RWPE2 (cell line): ENCODE measurements at regions not wholly inside any gene's neighbourhood (a gene's known extent, or its start where the extent isn't known, plus 50 kb on each side); places are given as distances from the start of the nearest gene placed in this dataset.

Source experiments
- ATAC-seq: fragments of 200-7000 bp; cut with Tn5 transposase; 3 replicates; pipeline ENCODE4 v1.9.1; 2021; ENCODE audit warnings: low read depth
- DNase-seq: peaks from one replicate; pipeline ENCODE4 v3.0.0-alpha.2; 2020; ENCODE audit warnings: low spot score
- H3K27ac ChIP-seq: fragments of 450-650 bp; 2 replicates; pipeline ENCODE4 v1.5.1; 2017; ENCODE audit warnings: mild to moderate bottlenecking; ENCODE audit not compliant: poor library complexity, severe bottlenecking
- H3K27me3 ChIP-seq: fragments of 250-450 bp; sonication (Bioruptor Pico); 2 replicates; pipeline ENCODE4 v1.5.1; 2021; ENCODE audit warnings: mild to moderate bottlenecking, moderate library complexity; ENCODE audit not compliant: insufficient read depth, poor library complexity, severe bottlenecking
- H3K36me3 ChIP-seq: fragments of 250-450 bp; sonication (Bioruptor Pico); 2 replicates; pipeline ENCODE4 v1.5.1; 2020; ENCODE audit warnings: low read depth, mild to moderate bottlenecking, moderate library complexity
- H3K4me1 ChIP-seq: fragments of 250-450 bp; sonication (Bioruptor Pico); 2 replicates; pipeline ENCODE4 v1.5.1; 2021; ENCODE audit warnings: mild to moderate bottlenecking, moderate library complexity; ENCODE audit not compliant: insufficient read depth, poor library complexity, severe bottlenecking
- H3K4me3 ChIP-seq: fragments of 250-450 bp; sonication (Bioruptor Pico); 2 replicates; pipeline ENCODE4 v1.5.1; 2021; ENCODE audit warnings: mild to moderate bottlenecking, moderate library complexity; ENCODE audit not compliant: severe bottlenecking
- H3K9me3 ChIP-seq: fragments of 250-450 bp; sonication (Bioruptor Pico); 2 replicates; pipeline ENCODE4 v1.5.1; 2021; ENCODE audit warnings: mild to moderate bottlenecking, moderate library complexity; ENCODE audit not compliant: severe bottlenecking
- TF ChIP-seq, protein P1 (sequence below): fragments of 450-650 bp; IDR thresholded peaks from one replicate; pipeline ENCODE4 v1.5.1; 2017; ENCODE audit warnings: mild to moderate bottlenecking, moderate library complexity; ENCODE audit not compliant: poor library complexity, severe bottlenecking

DNA sequence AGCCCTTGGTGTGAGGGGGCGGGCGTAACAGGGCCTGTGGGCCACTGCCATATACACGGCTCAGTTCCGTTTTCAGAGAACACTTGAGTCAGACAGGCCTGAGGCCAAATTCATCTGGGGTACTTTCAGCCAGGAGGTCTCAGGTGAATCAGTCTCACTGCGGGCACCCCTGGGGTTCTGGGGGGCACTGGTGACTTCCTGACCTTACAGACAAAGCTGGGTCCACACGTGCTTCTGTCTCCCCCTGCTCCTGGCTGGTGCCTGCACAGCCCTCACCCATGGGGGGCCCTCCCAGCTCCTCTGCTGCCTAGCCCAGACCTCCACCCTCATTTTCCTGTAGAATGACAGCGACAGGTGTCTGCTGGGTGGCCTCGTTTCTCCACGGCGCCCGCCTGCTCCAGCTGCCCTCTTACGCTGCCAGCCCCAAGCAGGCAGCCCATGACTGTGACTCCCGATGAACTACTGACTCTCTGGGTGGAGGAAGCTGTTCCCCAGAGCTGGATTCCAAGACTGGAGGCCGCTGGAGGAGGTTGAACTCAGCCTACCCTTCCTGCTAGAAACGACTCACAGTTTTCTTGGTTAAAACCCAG, 374.1 kb upstream of the IRX4 start:
- TF ChIP-seq, protein P1, sequence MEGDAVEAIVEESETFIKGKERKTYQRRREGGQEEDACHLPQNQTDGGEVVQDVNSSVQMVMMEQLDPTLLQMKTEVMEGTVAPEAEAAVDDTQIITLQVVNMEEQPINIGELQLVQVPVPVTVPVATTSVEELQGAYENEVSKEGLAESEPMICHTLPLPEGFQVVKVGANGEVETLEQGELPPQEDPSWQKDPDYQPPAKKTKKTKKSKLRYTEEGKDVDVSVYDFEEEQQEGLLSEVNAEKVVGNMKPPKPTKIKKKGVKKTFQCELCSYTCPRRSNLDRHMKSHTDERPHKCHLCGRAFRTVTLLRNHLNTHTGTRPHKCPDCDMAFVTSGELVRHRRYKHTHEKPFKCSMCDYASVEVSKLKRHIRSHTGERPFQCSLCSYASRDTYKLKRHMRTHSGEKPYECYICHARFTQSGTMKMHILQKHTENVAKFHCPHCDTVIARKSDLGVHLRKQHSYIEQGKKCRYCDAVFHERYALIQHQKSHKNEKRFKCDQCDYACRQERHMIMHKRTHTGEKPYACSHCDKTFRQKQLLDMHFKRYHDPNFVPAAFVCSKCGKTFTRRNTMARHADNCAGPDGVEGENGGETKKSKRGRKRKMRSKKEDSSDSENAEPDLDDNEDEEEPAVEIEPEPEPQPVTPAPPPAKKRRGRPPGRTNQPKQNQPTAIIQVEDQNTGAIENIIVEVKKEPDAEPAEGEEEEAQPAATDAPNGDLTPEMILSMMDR, result no peak
- Histone ChIP-seq H3K4me3 (no peak overlapping the region), H3K36me3 (no peaks in the 10 kb centered on the region), H3K27me3 (peaks cover 6% of the 10 kb centered on the region), H3K27ac (no peak overlapping the region), H3K9me3 (no peaks in the 10 kb centered on the region), H3K4me1 (no peaks in the 10 kb centered on the region)
- DNase-seq (no peak), ATAC-seq (no peak)

DNA sequence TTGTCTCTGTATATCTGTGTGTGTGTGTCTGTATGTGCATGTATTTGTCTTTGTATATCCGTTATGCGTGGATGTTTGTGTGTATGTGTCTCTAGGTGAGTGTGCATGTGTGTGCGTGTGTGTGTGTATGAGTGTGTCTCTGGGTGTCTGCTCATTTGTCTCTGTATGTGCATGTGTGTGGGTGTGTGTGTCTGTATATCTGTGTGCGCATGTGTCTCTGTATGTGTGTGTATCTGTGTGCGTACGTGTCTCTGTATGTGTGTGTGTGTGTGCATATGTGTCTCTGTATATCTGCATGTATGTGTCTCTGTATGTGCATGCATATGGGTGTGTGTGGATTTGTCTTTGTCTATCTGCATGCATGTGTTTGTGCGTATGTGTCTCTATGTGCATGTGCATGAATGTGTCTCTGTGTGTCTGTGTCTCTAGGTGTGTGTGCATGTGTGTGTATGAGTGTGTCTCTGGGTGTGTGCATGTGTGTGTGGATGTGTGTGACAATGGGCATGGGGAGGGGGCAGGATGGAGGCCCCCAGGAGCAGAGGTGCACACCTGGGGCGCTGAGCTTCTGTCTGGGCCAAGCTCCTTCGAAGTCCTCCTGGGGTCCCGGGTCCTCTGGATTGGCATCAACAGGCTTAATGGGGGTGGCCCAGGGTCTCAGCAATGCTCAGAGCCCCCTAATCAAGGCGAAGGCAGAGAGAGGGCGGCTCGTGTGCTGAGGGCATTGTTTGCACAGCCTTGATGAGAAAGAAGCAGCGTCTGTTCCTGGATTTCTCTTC, 373.4 kb upstream of the IRX4 start:
- DNase-seq, result no peak
- TF ChIP-seq, protein P1, result no peak
- Histone ChIP-seq H3K27ac (no peak overlapping the region), H3K4me3 (no peak overlapping the region), H3K27me3 (peaks cover 6% of the 10 kb centered on the region), H3K9me3 (no peaks in the 10 kb centered on the region), H3K36me3 (no peaks in the 10 kb centered on the region), H3K4me1 (no peaks in the 10 kb centered on the region)
- no peak for ATAC-seq

- Histone ChIP-seq H3K27ac (no peak overlapping the region), H3K36me3 (no peaks in the 10 kb centered on the region), H3K9me3 (no peaks in the 10 kb centered on the region), H3K27me3 (peaks cover 6% of the 10 kb centered on the region), H3K4me1 (no peaks in the 10 kb centered on the region), H3K4me3 (no peak overlapping the region)
- DNase-seq, result no peak
- no peak for ATAC-seq
- TF ChIP-seq, protein P1, result no peak
Measured at GRCh38 chr5:2254880-2255750, 372.4 kb upstream of the IRX4 start.

DNA sequence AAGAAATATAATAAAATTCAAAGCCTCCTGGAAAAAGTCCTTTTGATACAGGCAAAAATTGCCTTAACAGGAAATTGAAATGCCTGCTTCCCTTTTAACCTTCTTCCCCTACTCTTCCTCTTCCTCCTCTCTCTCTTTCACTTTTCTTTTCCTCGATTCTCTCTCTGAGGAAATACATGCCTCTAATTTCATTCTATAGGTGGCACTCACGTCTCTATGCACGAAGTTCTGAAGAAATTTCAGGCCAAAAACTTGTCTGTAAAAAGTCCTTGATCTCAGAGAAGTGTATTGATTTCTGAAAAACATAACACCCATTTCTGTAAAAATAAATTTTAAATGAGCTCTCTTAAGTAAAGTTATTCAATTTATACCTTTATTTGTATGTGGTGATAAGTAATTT, 371.7 kb upstream of the IRX4 start:
- Histone ChIP-seq H3K27me3 (peaks cover 6% of the 10 kb centered on the region), H3K9me3 (no peaks in the 10 kb centered on the region), H3K27ac (no peak overlapping the region), H3K4me1 (no peaks in the 10 kb centered on the region), H3K4me3 (no peak overlapping the region), H3K36me3 (no peaks in the 10 kb centered on the region)
- DNase-seq (no peak), ATAC-seq (no peak)
- TF ChIP-seq, protein P1, result no peak
